GM23338 (cell line): ENCODE measurements at regions not wholly inside any gene's neighbourhood (a gene's known extent, or its start where the extent isn't known, plus 50 kb on each side); places are given as distances from the start of the nearest gene placed in this dataset.

ENCODE experiments used
- ATAC-seq: fragments of 200-7000 bp; cut with Tn5 transposase; 3 replicates; pipeline ENCODE4 v1.9.1; 2020
- DNase-seq: peaks from one replicate; pipeline ENCODE4 v3.0.0-alpha.2; 2015; ENCODE audit warnings: low spot score
- H2AFZ ChIP-seq: fragments of 200-600 bp; sonication (generic); 2 replicates; pipeline ENCODE4 v1.8.0; 2016; ENCODE audit warnings: antibody characterized with exemption, mild to moderate bottlenecking, moderate library complexity
- H3F3A ChIP-seq: fragments of 200-600 bp; sonication (generic); replicated peaks from 2 replicates; pipeline ENCODE4 v1.8.0; 2017; ENCODE audit warnings: antibody characterized with exemption, mixed run types, low read depth
- H3K27ac ChIP-seq: fragments of 200-600 bp; sonication (generic); 2 replicates; pipeline ENCODE4 v1.6.1; 2016; ENCODE audit warnings: low read depth
- H3K27me3 ChIP-seq: fragments of 200-600 bp; sonication (generic); 2 replicates; pipeline ENCODE4 v1.8.0; 2016; ENCODE audit warnings: mild to moderate bottlenecking, mixed run types, moderate library complexity; ENCODE audit not compliant: insufficient read depth
- H3K36me3 ChIP-seq: fragments of 200-600 bp; sonication (generic); 2 replicates; pipeline ENCODE4 v1.8.0; 2016; ENCODE audit warnings: mild to moderate bottlenecking; ENCODE audit not compliant: insufficient read depth
- H3K4me1 ChIP-seq: fragments of 200-600 bp; sonication (generic); 2 replicates; pipeline ENCODE4 v1.8.0; 2016; ENCODE audit warnings: mild to moderate bottlenecking, moderate library complexity; ENCODE audit not compliant: insufficient read depth
- H3K4me2 ChIP-seq: fragments of 200-600 bp; sonication (generic); 2 replicates; pipeline ENCODE4 v1.7.1; 2017; ENCODE audit warnings: mixed run types
- H3K4me3 ChIP-seq: fragments of 200-600 bp; sonication (generic); 2 replicates; pipeline ENCODE4 v1.6.1; 2016; ENCODE audit warnings: mixed run types
- H3K79me2 ChIP-seq: fragments of 200-600 bp; sonication (generic); replicated peaks from 2 replicates; pipeline ENCODE4 v1.8.0; 2017; ENCODE audit warnings: mild to moderate bottlenecking; ENCODE audit not compliant: insufficient read depth
- H3K9me2 ChIP-seq: fragments of 200-600 bp; sonication (generic); 2 replicates; pipeline ENCODE4 v1.8.0; 2017; ENCODE audit not compliant: insufficient read depth
- H4K20me1 ChIP-seq: fragments of 200-600 bp; sonication (generic); replicated peaks from 2 replicates; pipeline ENCODE4 v1.8.0; 2017; ENCODE audit warnings: mild to moderate bottlenecking; ENCODE audit not compliant: insufficient read depth
- H3K27ac Mint-ChIP-seq: 2 replicates; pipeline ENCODE4 v1.8.0; 2020; ENCODE audit warnings: inconsistent platforms, mild to moderate bottlenecking, moderate library complexity, mixed read lengths
- H3K27me3 Mint-ChIP-seq: 3 replicates; pipeline ENCODE4 v1.8.0; 2022; ENCODE audit warnings: low read depth, mild to moderate bottlenecking, moderate library complexity, mixed read lengths, inconsistent platforms; ENCODE audit not compliant: insufficient read depth, poor library complexity
- H3K36me3 Mint-ChIP-seq: 3 replicates; pipeline ENCODE4 v1.8.0; 2021; ENCODE audit warnings: low read depth, mild to moderate bottlenecking, inconsistent platforms, moderate library complexity, mixed read lengths
- H3K4me1 Mint-ChIP-seq: 3 replicates; pipeline ENCODE4 v1.8.0; 2020; ENCODE audit warnings: mild to moderate bottlenecking, inconsistent platforms, mixed read lengths
- H3K4me3 Mint-ChIP-seq: 3 replicates; pipeline ENCODE4 v1.8.0; 2021; ENCODE audit warnings: moderate library complexity, mild to moderate bottlenecking, inconsistent platforms, mixed read lengths
- H3K9me3 Mint-ChIP-seq: 3 replicates; pipeline ENCODE4 v1.8.0; 2020; ENCODE audit warnings: moderate library complexity, mild to moderate bottlenecking, inconsistent platforms, mixed read lengths
- CREB1 ChIP-seq: fragments of 250-450 bp; sonication (Bioruptor Pico); IDR thresholded peaks from 2 replicates; pipeline ENCODE4 v1.5.0; 2020; ENCODE audit warnings: low read depth, mild to moderate bottlenecking, moderate library complexity
- CTCF ChIP-seq, 2 experiments: fragments of 200-600 bp in 1 of 2; sonication (generic) in 1 of 2; conservative IDR thresholded peaks; 2 replicates each; pipeline versions ENCODE4 v1.5.1 to v1.6.1; 2016 to 2017; ENCODE audit warnings: antibody characterized with exemption in 2 of 2, low read depth in 2 of 2, mild to moderate bottlenecking in 2 of 2, moderate library complexity in 1 of 2
- ETS1 ChIP-seq: IDR thresholded peaks from 2 replicates; pipeline ENCODE4 v1.6.1; 2016; ENCODE audit warnings: antibody characterized with exemption
- EZH2 ChIP-seq: fragments of 200-600 bp; sonication (generic); IDR thresholded peaks from one replicate; pipeline ENCODE4 v1.8.0; 2017; ENCODE audit warnings: antibody characterized with exemption, mild to moderate bottlenecking, low read depth; ENCODE audit not compliant: unreplicated experiment
- EZH2phosphoT487 ChIP-seq: fragments of 200-600 bp; sonication (generic); IDR thresholded peaks from one replicate; pipeline ENCODE4 v1.8.1; 2018; ENCODE audit warnings: antibody characterized with exemption; ENCODE audit not compliant: unreplicated experiment
- POLR2AphosphoS5 ChIP-seq: IDR thresholded peaks from 2 replicates; pipeline ENCODE4 v1.6.1; 2016; ENCODE audit warnings: antibody characterized with exemption, low read depth
- REST ChIP-seq: IDR thresholded peaks from one replicate; pipeline ENCODE4 v1.6.1; 2018; ENCODE audit warnings: antibody characterized with exemption; ENCODE audit not compliant: unreplicated experiment
- STAT1 ChIP-seq: IDR thresholded peaks from one replicate; pipeline ENCODE4 v1.6.1; 2016; ENCODE audit warnings: antibody characterized with exemption; ENCODE audit not compliant: unreplicated experiment
- ZNF462 ChIP-seq: fragments of 250-450 bp; sonication (Bioruptor Pico); IDR thresholded peaks from 2 replicates; pipeline ENCODE4 v1.5.0; 2020; ENCODE audit warnings: mild to moderate bottlenecking, moderate library complexity

GRCh38 chr10:3258394-3258793 lies 85.8 kb upstream of the PITRM1 start:
- H3K9me2 ChIP-seq, result no peaks in the 10 kb centered on the region
- H4K20me1 ChIP-seq, result no peaks in the 10 kb centered on the region
- no peak overlapping the region for H2AFZ ChIP-seq
- H3K27ac ChIP-seq, result no peak overlapping the region
- Mint-ChIP-seq H3K27me3 (no peaks in the 10 kb centered on the region), H3K27ac (no peak overlapping the region), H3K36me3 (no peaks in the 10 kb centered on the region), H3K4me3 (no peak overlapping the region), H3K9me3 (no peaks in the 10 kb centered on the region), H3K4me1 (no peaks in the 10 kb centered on the region; the same call in 2 of the 3 replicates)
- no peak overlapping the region for H3K4me3 ChIP-seq
- no peak overlapping the region for H3K4me2 ChIP-seq
- no peaks in the 10 kb centered on the region for H3K4me1 ChIP-seq
- no peak for DNase-seq
- no peak for TF ChIP-seq REST
- TF ChIP-seq EZH2phosphoT487, result no peak
- TF ChIP-seq CREB1 (CRISPR knock-in tag), result no peak
- TF ChIP-seq POLR2AphosphoS5, result no peak
- TF ChIP-seq CTCF (conservative IDR thresholded peaks at IDR 0.05; ENCODE audit: low read depth in 2 of 2), result no peak
- TF ChIP-seq EZH2, result no peak
- no peak for TF ChIP-seq ZNF462 (CRISPR knock-in tag)
- TF ChIP-seq ETS1, result no peak
- no peak for TF ChIP-seq STAT1
- no peaks in the 10 kb centered on the region for H3K27me3 ChIP-seq
- H3K79me2 ChIP-seq, result no peaks in the 10 kb centered on the region
- H3F3A ChIP-seq, result no peaks in the 10 kb centered on the region
- ATAC-seq, result no peak
- no peaks in the 10 kb centered on the region for H3K36me3 ChIP-seq
